ENCODE measurements at regions not wholly inside any gene's neighbourhood (a gene's known extent, or its start where the extent isn't known, plus 50 kb on each side); places are given as distances from the start of the nearest gene placed in this dataset.
"Not testable (repeated sequence)": the region's sequence is repeated elsewhere in the genome, so short reads cannot be mapped to it uniquely, and the experiment has no call there.

- no peak for DNase-seq (ENCODE audit: low spot score)
Observed at GRCh38 chr9:38254756-38255155, 137.7 kb upstream of the ALDH1B1 start.

GRCh38 chr9:38254151-38254550, 138.4 kb upstream of the ALDH1B1 start:
- no peak for DNase-seq (ENCODE audit: low spot score)

GRCh38 chr9:38253200-38253599, 139.3 kb upstream of the ALDH1B1 start:
- DNase-seq (ENCODE audit: low spot score): no peak

GRCh38 chr9:38251036-38251860, 141.3 kb upstream of the ALDH1B1 start:
- DNase-seq (ENCODE audit: low spot score): no peak

- DNase-seq (ENCODE audit: low spot score): no peak
Observed at GRCh38 chr9:38250279-38251035, 142.0 kb upstream of the ALDH1B1 start.

- DNase-seq (ENCODE audit: low spot score): no peak
Observed at GRCh38 chr9:38249587-38250210, 142.8 kb upstream of the ALDH1B1 start.

GRCh38 chr9:38249049-38249448, 143.5 kb upstream of the ALDH1B1 start:
- DNase-seq (ENCODE audit: low spot score): peak; percentile 11

GRCh38 chr9:38246833-38247232, 145.7 kb upstream of the ALDH1B1 start:
- DNase-seq (ENCODE audit: low spot score): no peak

- DNase-seq (ENCODE audit: low spot score): no peak
Observed at GRCh38 chr9:38244971-38245370, 147.5 kb upstream of the ALDH1B1 start.

GRCh38 chr9:38243993-38244392, 148.5 kb upstream of the ALDH1B1 start:
- no peak for DNase-seq (ENCODE audit: low spot score)

GRCh38 chr9:38242151-38242550, 150.4 kb upstream of the ALDH1B1 start:
- not testable (repeated sequence) for DNase-seq (ENCODE audit: low spot score)

- DNase-seq (ENCODE audit: low spot score): no peak
Observed at GRCh38 chr9:38240051-38240450, 152.5 kb upstream of the ALDH1B1 start.

- DNase-seq (ENCODE audit: low spot score): no peak
Observed at GRCh38 chr9:38235244-38235643, 157.3 kb upstream of the ALDH1B1 start.

- no peak for DNase-seq (ENCODE audit: low spot score)
Observed at GRCh38 chr9:38234479-38235170, 157.9 kb upstream of the ALDH1B1 start.

- DNase-seq (ENCODE audit: low spot score): no peak
Observed at GRCh38 chr9:38233796-38234355, 158.6 kb upstream of the ALDH1B1 start.

- DNase-seq (ENCODE audit: low spot score): no peak
Observed at GRCh38 chr9:38233343-38233742, 159.2 kb upstream of the ALDH1B1 start.

GRCh38 chr9:38232895-38233294, 159.6 kb upstream of the ALDH1B1 start:
- no peak for DNase-seq (ENCODE audit: low spot score)

GRCh38 chr9:38229504-38230155, 160.6 kb upstream of the SHB start:
- DNase-seq (ENCODE audit: low spot score): no peak

- DNase-seq (ENCODE audit: low spot score): no peak
Observed at GRCh38 chr9:38229104-38229500, 160.1 kb upstream of the SHB start.

GRCh38 chr9:38228331-38229103, 159.5 kb upstream of the SHB start:
- no peak for DNase-seq (ENCODE audit: low spot score)

GRCh38 chr9:38227656-38228055, 158.6 kb upstream of the SHB start:
- DNase-seq (ENCODE audit: low spot score): no peak

All from RKO (cell line).